Central memory CD8-positive, alpha-beta T cell (primary cell): ENCODE measurements at regions not wholly inside any gene's neighbourhood (a gene's known extent, or its start where the extent isn't known, plus 50 kb on each side); places are given as distances from the start of the nearest gene placed in this dataset.

Experiments
- ATAC-seq: fragments of 150-1000 bp; cut with Tn5 transposase; replicated peaks from 2 replicates; pipeline ENCODE4 v1.10.0; 2022; ENCODE audit warnings: mild to moderate bottlenecking, moderate FRiP score, moderate number of reproducible peaks; ENCODE audit not compliant: poor library complexity, severe bottlenecking; ENCODE audit errors: extremely low read depth
- DNase-seq, 2 donors: peaks; one replicate each; pipeline ENCODE4 v3.0.0; 2021; ENCODE audit warnings: low spot score in 2 of 2
- H3K27ac Mint-ChIP-seq: one replicate; pipeline ENCODE4 v1.8.0; 2022; ENCODE audit warnings: low read depth, mild to moderate bottlenecking, moderate library complexity, mixed read lengths
- H3K27me3 Mint-ChIP-seq: one replicate; pipeline ENCODE4 v1.8.0; 2022; ENCODE audit warnings: mixed read lengths
- H3K36me3 Mint-ChIP-seq: one replicate; pipeline ENCODE4 v1.8.0; 2022; ENCODE audit warnings: mild to moderate bottlenecking, moderate library complexity, mixed read lengths; ENCODE audit not compliant: insufficient read depth
- H3K4me1 Mint-ChIP-seq: one replicate; pipeline ENCODE4 v1.8.0; 2022; ENCODE audit warnings: mixed read lengths
- H3K4me3 Mint-ChIP-seq: one replicate; pipeline ENCODE4 v1.8.0; 2022; ENCODE audit warnings: mild to moderate bottlenecking, moderate library complexity, mixed read lengths
- H3K9me3 Mint-ChIP-seq: one replicate; pipeline ENCODE4 v1.8.0; 2022; ENCODE audit warnings: mixed read lengths

DNA sequence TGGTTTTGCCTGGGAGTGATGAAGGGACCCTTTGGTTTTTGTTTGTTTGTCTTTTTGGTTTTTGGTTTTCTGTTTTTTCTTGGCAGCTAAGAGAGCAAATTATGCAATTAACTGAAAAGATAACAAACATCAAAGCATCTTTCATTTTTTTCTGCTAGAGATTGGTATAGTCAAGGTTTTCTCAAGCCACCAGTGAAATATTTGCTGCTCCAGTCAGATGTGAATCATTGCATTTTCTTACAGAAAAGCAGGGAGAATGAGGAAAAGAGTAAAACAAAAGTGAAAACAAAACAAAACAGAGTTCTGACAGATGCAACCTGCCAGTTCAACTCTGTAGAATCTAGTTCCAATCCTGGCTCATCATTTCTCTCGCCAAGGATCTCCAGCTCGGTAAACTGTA is 660.7 kb downstream of the DSC3 start:
- ATAC-seq (no peak), DNase-seq (no peak)
- Mint-ChIP-seq H3K9me3 (peaks cover 16% of the 10 kb centered on the region), H3K4me1 (no peaks in the 10 kb centered on the region), H3K27ac (no peak overlapping the region), H3K27me3 (no peaks in the 10 kb centered on the region), H3K4me3 (no peak overlapping the region), H3K36me3 (no peaks in the 10 kb centered on the region)

DNA sequence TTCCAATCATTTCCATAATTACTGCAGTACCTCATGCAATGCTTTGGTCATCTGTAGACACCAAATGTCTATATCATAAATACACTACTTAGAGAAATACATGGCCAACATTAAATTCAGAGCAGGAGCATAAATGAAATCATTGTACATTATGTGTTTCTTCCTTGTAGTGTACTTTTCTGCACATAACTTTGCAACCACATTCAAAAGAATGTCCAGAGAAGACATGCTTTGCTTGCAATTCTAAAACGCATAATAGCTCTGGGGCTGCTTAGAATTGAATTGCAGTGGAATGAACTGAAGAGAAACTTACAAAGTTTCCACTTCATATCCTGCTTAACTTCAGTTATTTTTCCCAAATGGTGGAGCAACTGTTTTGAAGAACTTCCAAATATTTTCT is 664.4 kb downstream of the DSC3 start:
- DNase-seq (no peak), ATAC-seq (no peak)
- H3K27me3 Mint-ChIP-seq = no peaks in the 10 kb centered on the region
- no peaks in the 10 kb centered on the region for H3K4me1 Mint-ChIP-seq
- H3K9me3 Mint-ChIP-seq = peaks cover 8% of the 10 kb centered on the region
- no peak overlapping the region for H3K4me3 Mint-ChIP-seq
- H3K27ac Mint-ChIP-seq = no peak overlapping the region
- H3K36me3 Mint-ChIP-seq = no peaks in the 10 kb centered on the region

DNA sequence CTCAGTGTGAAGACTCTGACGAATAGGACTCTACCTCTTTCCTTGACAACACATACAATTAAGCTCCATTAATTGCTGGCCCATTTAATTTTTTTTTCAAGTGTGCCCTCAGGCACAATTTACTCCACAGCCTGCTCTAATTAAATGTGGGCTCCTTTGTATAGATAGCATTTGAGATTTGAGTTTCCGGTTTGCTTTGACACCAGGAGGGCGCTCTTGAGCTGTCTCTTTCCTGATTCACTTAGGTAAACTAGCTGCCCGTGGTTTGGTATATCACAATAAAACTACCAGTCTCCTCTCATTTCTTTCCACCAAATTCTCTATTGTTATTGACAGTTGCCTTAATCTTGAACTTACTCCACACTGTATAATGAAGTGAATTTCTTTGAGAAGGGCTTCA is 666.0 kb downstream of the DSC3 start:
- H3K36me3 Mint-ChIP-seq = no peaks in the 10 kb centered on the region
- no peaks in the 10 kb centered on the region for H3K27me3 Mint-ChIP-seq
- ATAC-seq (no peak), DNase-seq (no peak)
- peaks cover 2% of the 10 kb centered on the region for H3K9me3 Mint-ChIP-seq
- H3K4me3 Mint-ChIP-seq = no peak overlapping the region
- no peak overlapping the region for H3K27ac Mint-ChIP-seq
- H3K4me1 Mint-ChIP-seq = no peaks in the 10 kb centered on the region

DNA sequence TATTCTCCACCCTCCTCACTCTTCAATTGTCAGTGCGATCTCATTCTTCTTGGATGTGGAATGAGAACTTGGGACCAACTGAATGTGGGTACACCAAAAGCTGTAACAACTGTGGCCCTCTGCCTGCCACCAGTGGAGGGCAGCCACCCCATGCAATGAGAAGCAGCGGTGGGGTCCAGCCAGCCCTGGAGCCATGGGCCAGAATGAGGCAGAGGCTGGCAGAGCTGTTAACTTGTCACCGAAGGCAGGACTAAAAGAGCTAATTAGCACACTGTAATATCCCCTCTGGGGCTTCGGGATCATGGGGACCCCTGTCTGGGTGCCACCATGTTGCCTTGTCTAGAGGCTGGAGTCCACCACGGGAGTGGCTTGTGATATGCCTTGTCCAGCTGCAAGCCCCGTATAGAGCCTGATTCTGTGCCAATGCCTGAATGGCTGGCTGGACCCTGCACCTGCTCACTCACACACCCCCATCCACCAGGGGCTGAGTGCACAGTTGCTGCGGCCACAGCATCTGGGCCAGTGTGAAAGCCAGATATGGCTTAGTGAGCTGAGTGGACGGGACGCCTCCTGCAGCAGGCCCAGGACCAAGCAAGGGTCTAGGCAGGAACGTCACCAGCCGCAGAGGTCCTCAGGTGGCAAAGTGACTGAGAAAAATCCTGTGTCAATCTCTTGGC is 680.5 kb downstream of the DSC3 start:
- ATAC-seq (no peak), DNase-seq (no peak)
- H3K36me3 Mint-ChIP-seq = no peaks in the 10 kb centered on the region
- no peak overlapping the region for H3K27ac Mint-ChIP-seq
- H3K4me3 Mint-ChIP-seq = no peak overlapping the region
- no peaks in the 10 kb centered on the region for H3K27me3 Mint-ChIP-seq
- H3K9me3 Mint-ChIP-seq = peaks cover 5% of the 10 kb centered on the region
- H3K4me1 Mint-ChIP-seq = no peaks in the 10 kb centered on the region

DNA sequence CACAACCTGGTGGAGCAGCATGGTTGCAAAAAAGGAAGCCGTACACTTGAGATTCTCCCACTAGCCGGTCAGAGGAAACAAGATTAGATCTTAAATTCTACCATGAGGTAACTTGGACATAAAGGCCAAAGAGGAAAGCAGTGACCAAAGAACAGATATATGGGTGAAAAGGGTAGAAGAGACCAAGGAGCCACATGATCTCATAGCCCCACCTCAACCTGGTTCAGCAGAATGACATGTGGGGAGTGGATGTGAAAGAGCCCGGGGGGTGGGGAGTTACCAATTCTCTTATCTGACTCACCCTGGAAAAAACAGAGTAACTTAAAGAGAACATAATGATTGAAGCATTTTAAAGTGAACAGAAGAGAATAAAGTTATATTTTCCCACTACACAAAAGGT is 683.0 kb downstream of the DSC3 start:
- Mint-ChIP-seq H3K27ac (no peak overlapping the region), H3K9me3 (peaks cover 5% of the 10 kb centered on the region), H3K4me3 (no peak overlapping the region), H3K4me1 (no peaks in the 10 kb centered on the region), H3K27me3 (no peaks in the 10 kb centered on the region), H3K36me3 (no peaks in the 10 kb centered on the region)
- DNase-seq = no peak
- ATAC-seq = no peak

DNA sequence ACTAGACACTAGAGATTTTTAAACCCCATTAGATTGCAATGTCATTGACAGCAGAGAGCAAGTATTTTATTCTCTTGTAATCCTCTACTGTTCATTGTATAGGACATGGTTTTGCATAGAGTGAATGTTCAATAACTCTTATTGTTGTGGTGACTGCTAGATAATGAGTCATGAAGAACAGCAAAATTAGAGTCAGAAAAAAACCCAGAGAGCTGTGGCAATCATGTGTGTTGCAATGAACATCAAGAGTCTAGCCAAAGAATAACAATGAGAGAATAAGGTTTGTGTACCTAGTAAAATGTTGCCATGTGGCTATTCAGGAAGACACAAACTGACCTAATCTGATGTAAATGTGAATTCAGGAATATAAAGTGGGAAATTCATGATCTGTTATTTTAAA is 684.0 kb downstream of the DSC3 start:
- H3K27me3 Mint-ChIP-seq = no peaks in the 10 kb centered on the region
- no peaks in the 10 kb centered on the region for H3K36me3 Mint-ChIP-seq
- ATAC-seq (no peak), DNase-seq (no peak)
- H3K27ac Mint-ChIP-seq = no peak overlapping the region
- H3K4me3 Mint-ChIP-seq = no peak overlapping the region
- H3K4me1 Mint-ChIP-seq = no peaks in the 10 kb centered on the region
- peaks cover 5% of the 10 kb centered on the region for H3K9me3 Mint-ChIP-seq

DNA sequence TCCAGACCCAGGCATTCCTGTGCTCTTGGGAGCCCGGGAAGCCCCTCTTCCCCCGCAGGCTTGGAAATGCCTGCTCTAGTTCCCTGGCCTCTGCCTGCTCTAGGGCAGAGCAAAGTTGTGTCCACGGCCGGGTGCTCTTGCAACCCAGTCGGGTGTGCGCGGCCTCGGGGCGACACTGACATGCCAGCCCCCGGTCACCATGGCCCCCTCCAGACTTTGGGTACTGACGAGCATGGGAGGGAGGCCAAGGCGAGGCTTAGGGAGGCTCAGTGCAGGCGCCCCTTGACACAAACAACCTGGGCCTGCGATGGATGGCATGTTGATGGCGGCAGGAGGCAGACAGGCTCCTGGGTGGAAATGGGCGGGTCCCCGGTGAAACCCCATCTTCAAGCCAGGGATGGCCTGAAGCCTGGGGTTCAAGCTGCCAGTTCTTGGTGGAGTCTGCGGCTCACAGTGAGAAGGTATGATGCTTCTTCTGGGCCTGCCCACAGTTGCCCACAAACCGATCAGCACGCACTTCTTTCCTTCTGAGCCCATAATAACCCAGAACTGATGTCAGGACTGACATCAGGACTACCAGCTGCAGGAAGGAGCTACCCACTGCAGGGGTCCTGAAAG is 689.9 kb downstream of the DSC3 start:
- no peaks in the 10 kb centered on the region for H3K4me1 Mint-ChIP-seq
- DNase-seq (no peak), ATAC-seq (no peak)
- H3K27me3 Mint-ChIP-seq = no peaks in the 10 kb centered on the region
- peaks cover 23% of the 10 kb centered on the region for H3K9me3 Mint-ChIP-seq
- H3K27ac Mint-ChIP-seq = no peak overlapping the region
- no peaks in the 10 kb centered on the region for H3K36me3 Mint-ChIP-seq
- no peak overlapping the region for H3K4me3 Mint-ChIP-seq

DNA sequence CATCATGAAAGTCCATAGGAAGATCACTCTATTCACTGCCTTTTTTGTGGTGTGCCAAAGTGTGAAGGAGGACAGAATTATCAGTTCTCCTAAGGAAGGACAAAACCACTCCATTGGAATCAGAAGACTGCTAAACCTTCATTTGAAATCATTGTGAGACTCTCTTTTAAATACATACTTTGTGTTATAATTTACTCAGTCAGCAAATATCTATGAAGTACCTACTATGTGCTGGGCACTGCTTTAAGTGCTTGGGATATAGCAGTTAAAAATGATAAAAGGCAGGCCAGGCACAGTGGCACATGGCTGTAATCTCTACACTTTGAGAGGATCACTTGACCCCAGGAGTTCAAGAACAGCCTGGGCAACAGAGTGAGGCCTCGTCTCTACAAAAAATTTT is 692.3 kb downstream of the DSC3 start:
- Mint-ChIP-seq H3K9me3 (peaks cover 17% of the 10 kb centered on the region), H3K27ac (no peak overlapping the region), H3K4me3 (no peak overlapping the region), H3K36me3 (no peaks in the 10 kb centered on the region), H3K27me3 (no peaks in the 10 kb centered on the region), H3K4me1 (no peaks in the 10 kb centered on the region)
- DNase-seq (no peak), ATAC-seq (no peak)

DNA sequence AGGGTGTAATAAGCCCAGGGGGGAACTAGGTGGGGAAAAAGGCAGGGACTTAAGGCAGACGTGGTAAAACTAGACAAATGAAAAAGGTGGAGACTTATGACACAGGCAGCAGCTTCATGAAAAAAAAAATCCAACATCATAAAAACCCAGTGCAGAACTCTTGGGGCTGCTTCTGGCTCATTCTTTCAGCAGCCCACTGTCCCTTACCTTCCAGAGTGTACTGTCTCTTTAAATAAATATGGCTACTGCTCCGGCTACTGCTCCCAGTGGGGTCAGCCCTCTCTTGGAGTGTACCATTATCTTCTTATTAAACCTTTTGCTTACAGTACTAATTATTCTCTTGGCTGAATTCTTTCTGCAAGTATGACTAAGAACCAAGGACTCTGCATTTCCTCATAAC is 699.5 kb downstream of the DSC3 start:
- Mint-ChIP-seq H3K36me3 (no peaks in the 10 kb centered on the region), H3K4me1 (no peaks in the 10 kb centered on the region), H3K4me3 (no peak overlapping the region)

DNA sequence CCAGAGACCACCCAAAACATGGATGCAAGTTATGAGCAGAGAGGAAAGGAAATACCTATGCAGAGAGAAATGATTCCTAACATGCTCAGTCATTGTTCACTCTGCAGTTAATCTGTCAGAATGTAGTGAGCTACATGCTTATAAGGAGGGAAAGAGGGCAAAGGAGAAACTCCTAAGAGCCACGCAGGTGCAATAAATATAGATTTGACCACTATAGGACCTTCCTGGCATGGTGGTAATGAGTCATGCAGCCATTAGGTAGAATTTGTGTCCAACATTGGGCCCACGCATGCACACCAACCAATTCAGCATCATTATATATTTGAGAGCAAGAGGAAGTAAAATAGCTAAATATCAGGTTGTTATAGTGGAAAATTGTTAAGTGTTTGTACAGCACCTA is 699.9 kb downstream of the DSC3 start:
- ATAC-seq = no peak
- H3K27ac Mint-ChIP-seq = no peak overlapping the region

More for the DNA sequence above, 699.5 kb downstream of the DSC3 start:
- no peak for DNase-seq
- peaks cover 16% of the 10 kb centered on the region for H3K9me3 Mint-ChIP-seq
- ATAC-seq = no peak
- no peaks in the 10 kb centered on the region for H3K27me3 Mint-ChIP-seq
- H3K27ac Mint-ChIP-seq = no peak overlapping the region

DNA sequence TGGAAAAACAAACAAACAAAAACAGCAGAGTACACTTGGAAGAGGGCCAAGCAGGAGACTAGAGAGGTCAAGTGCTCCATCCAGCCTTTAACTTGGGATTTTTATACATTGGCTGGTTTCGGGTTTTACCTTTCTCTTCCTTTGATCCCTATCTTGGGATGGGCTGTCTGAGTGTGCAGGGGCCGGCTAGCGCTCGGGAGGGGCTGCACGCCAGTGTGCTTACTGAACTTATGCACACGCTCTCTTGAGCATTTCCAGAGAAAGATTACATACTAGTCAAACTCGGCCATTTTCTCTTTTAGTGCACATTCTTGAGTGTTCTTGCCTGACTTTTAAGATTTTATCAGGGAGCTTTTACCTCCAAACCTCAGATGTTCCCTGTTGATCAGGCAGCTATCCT is 707.8 kb downstream of the DSC3 start:
- Mint-ChIP-seq H3K4me3 (no peak overlapping the region), H3K36me3 (no peaks in the 10 kb centered on the region), H3K27ac (no peak overlapping the region), H3K4me1 (no peaks in the 10 kb centered on the region), H3K27me3 (no peaks in the 10 kb centered on the region), H3K9me3 (peaks cover 18% of the 10 kb centered on the region)
- no peak for ATAC-seq
- no peak for DNase-seq

More for the DNA sequence above, 699.9 kb downstream of the DSC3 start:
- Mint-ChIP-seq H3K4me3 (no peak overlapping the region), H3K9me3 (peaks cover 14% of the 10 kb centered on the region), H3K36me3 (no peaks in the 10 kb centered on the region), H3K4me1 (no peaks in the 10 kb centered on the region), H3K27me3 (no peaks in the 10 kb centered on the region)
- no peak for DNase-seq

DNA sequence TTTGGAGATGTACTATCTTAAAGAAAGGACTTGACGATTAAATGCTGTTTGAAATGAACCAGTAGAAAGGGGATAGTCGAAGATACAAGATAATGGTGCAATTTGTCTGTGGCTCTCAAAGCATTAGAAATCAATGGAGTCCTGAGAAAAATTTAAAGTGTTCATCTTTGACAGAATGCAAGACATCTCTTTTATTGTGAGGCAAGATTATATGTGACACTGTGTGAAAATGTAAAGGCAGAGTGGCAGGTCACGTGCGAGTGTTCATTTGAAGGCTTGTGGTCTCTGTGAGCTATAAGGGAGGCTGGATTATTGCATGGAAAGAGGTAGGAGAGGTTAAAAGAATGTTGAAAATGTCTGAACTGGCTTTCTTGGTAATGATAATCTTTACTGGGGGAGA is 709.2 kb downstream of the DSC3 start:
- H3K27me3 Mint-ChIP-seq = no peaks in the 10 kb centered on the region
- no peak for ATAC-seq

DNA sequence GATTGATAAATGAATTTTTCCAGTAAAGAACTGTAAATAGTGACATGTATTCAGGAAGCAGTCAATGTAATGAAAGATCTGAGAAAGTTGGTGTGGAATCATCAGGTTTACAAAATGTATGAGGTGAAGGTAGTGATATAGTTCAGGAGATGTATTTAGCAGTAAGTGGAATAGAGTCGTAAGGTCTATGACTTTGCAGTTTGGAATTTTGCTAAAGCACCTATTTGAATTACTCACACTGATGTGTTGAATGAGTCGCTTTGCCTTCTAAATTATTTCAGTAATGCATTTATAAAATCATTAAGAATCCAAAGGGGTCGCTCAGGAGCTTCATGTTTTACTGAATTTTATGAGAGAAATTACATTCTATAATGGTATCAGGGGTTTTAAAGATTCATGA is 713.7 kb downstream of the DSC3 start:
- Mint-ChIP-seq H3K36me3 (no peaks in the 10 kb centered on the region), H3K27me3 (no peaks in the 10 kb centered on the region), H3K4me1 (no peaks in the 10 kb centered on the region), H3K9me3 (peaks cover 16% of the 10 kb centered on the region), H3K4me3 (no peak overlapping the region), H3K27ac (no peak overlapping the region)
- ATAC-seq (no peak), DNase-seq (no peak)

More for the DNA sequence above, 709.2 kb downstream of the DSC3 start:
- Mint-ChIP-seq H3K4me1 (no peaks in the 10 kb centered on the region), H3K9me3 (peaks cover 18% of the 10 kb centered on the region), H3K27ac (no peak overlapping the region), H3K36me3 (no peaks in the 10 kb centered on the region), H3K4me3 (no peak overlapping the region)
- DNase-seq = no peak
